ENCODE measurements at regions not wholly inside any gene's neighbourhood (a gene's known extent, or its start where the extent isn't known, plus 50 kb on each side); places are given as distances from the start of the nearest gene placed in this dataset.
"Not testable (repeated sequence)": the region's sequence is repeated elsewhere in the genome, so short reads cannot be mapped to it uniquely, and the experiment has no call there.

GRCh38 chr20:48528346-48528745, 299.5 kb downstream of the PREX1 start:
- no peak for DNase-seq

GRCh38 chr20:48527771-48528170, 300.0 kb downstream of the PREX1 start:
- no peak for DNase-seq

- no peak for DNase-seq
Observed at GRCh38 chr20:48526936-48527335, 300.9 kb downstream of the PREX1 start.

- no peak for DNase-seq
Observed at GRCh38 chr20:48525400-48525799, 302.4 kb downstream of the PREX1 start.

GRCh38 chr20:48524582-48524981, 303.2 kb downstream of the PREX1 start:
- DNase-seq, result no peak

- peak in 1 of 2 donors; percentile 14 for DNase-seq
Observed at GRCh38 chr20:48523191-48523995, 304.4 kb downstream of the PREX1 start.

- no peak for DNase-seq
Observed at GRCh38 chr20:48521121-48521520, 306.7 kb downstream of the PREX1 start.

GRCh38 chr20:48516196-48516595, 311.6 kb downstream of the PREX1 start:
- not testable (repeated sequence) for DNase-seq

- DNase-seq, result not testable (repeated sequence)
Observed at GRCh38 chr20:48514577-48514976, 313.2 kb downstream of the PREX1 start.

- DNase-seq, result not testable (repeated sequence)
Observed at GRCh38 chr20:48512539-48512938, 315.3 kb downstream of the PREX1 start.

- DNase-seq, result not testable (repeated sequence)
Observed at GRCh38 chr20:48505066-48505465, 322.7 kb downstream of the PREX1 start.

- DNase-seq, result no peak
Observed at GRCh38 chr20:48503166-48503815, 324.5 kb downstream of the PREX1 start.

- DNase-seq, result no peak
Observed at GRCh38 chr20:48502758-48503157, 325.0 kb downstream of the PREX1 start.

- DNase-seq, result no peak
Observed at GRCh38 chr20:48502016-48502415, 325.8 kb downstream of the PREX1 start.

- DNase-seq, result not testable (repeated sequence)
Observed at GRCh38 chr20:48500900-48501299, 326.9 kb downstream of the PREX1 start.

GRCh38 chr20:48498939-48499338, 328.9 kb downstream of the PREX1 start:
- DNase-seq, result not testable (repeated sequence)

- not testable (repeated sequence) for DNase-seq
Observed at GRCh38 chr20:48498125-48498524, 329.7 kb downstream of the PREX1 start.

GRCh38 chr20:48493966-48494365, 333.8 kb downstream of the PREX1 start:
- no peak for DNase-seq

- not testable (repeated sequence) for DNase-seq
Observed at GRCh38 chr20:48493331-48493730, 334.5 kb downstream of the PREX1 start.

GRCh38 chr20:48492715-48493070, 335.1 kb downstream of the PREX1 start:
- DNase-seq, result no peak

GRCh38 chr20:48492015-48492714, 335.6 kb downstream of the PREX1 start:
- DNase-seq, result no peak

GRCh38 chr20:48490961-48491831, 336.6 kb downstream of the PREX1 start:
- DNase-seq, result no peak

- not testable (repeated sequence) for DNase-seq
Observed at GRCh38 chr20:48490341-48490740, 337.5 kb downstream of the PREX1 start.

Measured in CD4-positive, alpha-beta T cell treated with Interferon alpha-2 for 1 hour (primary cell).